Spleen (tissue), 7 donors: ENCODE measurements at regions not wholly inside any gene's neighbourhood (a gene's known extent, or its start where the extent isn't known, plus 50 kb on each side); places are given as distances from the start of the nearest gene placed in this dataset.

ENCODE experiments used
- POLR2AphosphoS5 ChIP-seq, 3 donors: sonication (generic); formaldehyde crosslinking; IDR thresholded peaks; one replicate each; pipeline ENCODE4 v1.5.1; 2017; ENCODE audit warnings: antibody characterized with exemption in 3 of 3
- TF ChIP-seq, protein P1 (sequence below), 11 experiments: fragments of 200-600 bp in 7 of 11; fragments of 450-650 bp in 4 of 11; sonication (generic) in 4 of 11; IDR thresholded peaks in 8 of 11; conservative IDR thresholded peaks in 3 of 11; 1 replicate in 7 of 11; 2 replicates in 4 of 11; pipeline versions ENCODE4 v1.4.0 to v1.8.0; 2016 to 2021; ENCODE audit warnings: antibody characterized with exemption in 11 of 11, inconsistent platforms in 4 of 11, mild to moderate bottlenecking in 1 of 11
- donor health status: DM: no; HTN: no; CAD: no; lungs with moderate emphysema.
- donor health status: DM: no; HTN: no; CAD: no.
- donor health status: DM: no; HTN: no; CAD: no.

DNA sequence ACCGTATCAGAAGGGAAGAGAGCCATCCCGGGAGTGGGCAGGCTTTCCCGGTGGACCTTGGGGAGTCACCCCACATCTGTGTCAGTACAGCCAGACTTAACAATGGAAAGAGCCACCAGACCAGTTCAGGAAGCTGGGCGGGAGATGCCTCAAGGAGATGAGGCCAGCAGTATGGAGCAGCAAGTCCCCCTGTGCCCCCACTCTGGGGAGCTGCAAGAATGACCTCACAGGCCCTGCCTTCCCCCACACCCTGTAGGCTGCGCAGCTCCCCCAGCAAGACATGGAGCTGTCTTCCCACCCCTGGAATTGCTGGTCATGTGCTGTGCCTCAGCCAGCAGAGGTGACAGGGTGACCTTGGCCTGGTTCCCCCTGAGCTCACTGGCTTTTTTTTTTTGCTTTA, 76.8 kb upstream of the INSIG1 start:
- TF ChIP-seq, protein P1, sequence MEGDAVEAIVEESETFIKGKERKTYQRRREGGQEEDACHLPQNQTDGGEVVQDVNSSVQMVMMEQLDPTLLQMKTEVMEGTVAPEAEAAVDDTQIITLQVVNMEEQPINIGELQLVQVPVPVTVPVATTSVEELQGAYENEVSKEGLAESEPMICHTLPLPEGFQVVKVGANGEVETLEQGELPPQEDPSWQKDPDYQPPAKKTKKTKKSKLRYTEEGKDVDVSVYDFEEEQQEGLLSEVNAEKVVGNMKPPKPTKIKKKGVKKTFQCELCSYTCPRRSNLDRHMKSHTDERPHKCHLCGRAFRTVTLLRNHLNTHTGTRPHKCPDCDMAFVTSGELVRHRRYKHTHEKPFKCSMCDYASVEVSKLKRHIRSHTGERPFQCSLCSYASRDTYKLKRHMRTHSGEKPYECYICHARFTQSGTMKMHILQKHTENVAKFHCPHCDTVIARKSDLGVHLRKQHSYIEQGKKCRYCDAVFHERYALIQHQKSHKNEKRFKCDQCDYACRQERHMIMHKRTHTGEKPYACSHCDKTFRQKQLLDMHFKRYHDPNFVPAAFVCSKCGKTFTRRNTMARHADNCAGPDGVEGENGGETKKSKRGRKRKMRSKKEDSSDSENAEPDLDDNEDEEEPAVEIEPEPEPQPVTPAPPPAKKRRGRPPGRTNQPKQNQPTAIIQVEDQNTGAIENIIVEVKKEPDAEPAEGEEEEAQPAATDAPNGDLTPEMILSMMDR (IDR thresholded peaks at IDR 0.05 in 8 of 11, conservative IDR thresholded peaks at IDR 0.05 in 3 of 11), result no peak
- TF ChIP-seq POLR2AphosphoS5 (IDR thresholded peaks at IDR 0.05), result no peak
